GM18520 (cell line): ENCODE measurements at regions not wholly inside any gene's neighbourhood (a gene's known extent, or its start where the extent isn't known, plus 50 kb on each side); places are given as distances from the start of the nearest gene placed in this dataset.
A peak's percentile ranks its signal among the peaks of the same experiment; 100 is the strongest.

Source experiments
- ATAC-seq: cut with Tn5 transposase; IDR thresholded peaks from one replicate; pipeline ENCODE4 v1.9.1; 2021; ENCODE audit not compliant: unreplicated experiment

- no peak for ATAC-seq
These were observed 64.9 kb downstream of the CD2 start for GRCh38 chr1:116819081-116819480.

- ATAC-seq, result no peak
These were observed 66.1 kb downstream of the CD2 start for GRCh38 chr1:116820369-116820768.

GRCh38 chr1:116821763-116822162, 67.5 kb downstream of the CD2 start:
- no peak for ATAC-seq

GRCh38 chr1:116824631-116825206, 70.5 kb downstream of the CD2 start:
- ATAC-seq, result no peak

GRCh38 chr1:116825207-116825719, 71.0 kb downstream of the CD2 start:
- no peak for ATAC-seq

GRCh38 chr1:116825720-116826438, 71.6 kb downstream of the CD2 start:
- no peak for ATAC-seq

- ATAC-seq, result peak; percentile 69
These were observed 72.8 kb downstream of the CD2 start for GRCh38 chr1:116826818-116827606.

GRCh38 chr1:116827607-116828105, 73.4 kb downstream of the CD2 start:
- ATAC-seq, result peak; percentile 8

- no peak for ATAC-seq
These were observed 77.3 kb upstream of the PTGFRN start for GRCh38 chr1:116832308-116832931.

- no peak for ATAC-seq
These were observed 76.7 kb upstream of the PTGFRN start for GRCh38 chr1:116832932-116833578.

- no peak for ATAC-seq
These were observed 76.0 kb upstream of the PTGFRN start for GRCh38 chr1:116833718-116834117.

GRCh38 chr1:116834595-116834994, 75.1 kb upstream of the PTGFRN start:
- no peak for ATAC-seq

- no peak for ATAC-seq
These were observed 74.6 kb upstream of the PTGFRN start for GRCh38 chr1:116835161-116835560.

- no peak for ATAC-seq
These were observed 73.6 kb upstream of the PTGFRN start for GRCh38 chr1:116836099-116836498.

- ATAC-seq, result no peak
These were observed 68.0 kb upstream of the PTGFRN start for GRCh38 chr1:116841569-116842344.

GRCh38 chr1:116842654-116843053, 67.1 kb upstream of the PTGFRN start:
- no peak for ATAC-seq

- no peak for ATAC-seq
These were observed 64.9 kb upstream of the PTGFRN start for GRCh38 chr1:116844775-116845174.

GRCh38 chr1:116847190-116847589, 62.5 kb upstream of the PTGFRN start:
- ATAC-seq, result no peak

GRCh38 chr1:116847688-116848531, 61.8 kb upstream of the PTGFRN start:
- peak; percentile 81 for ATAC-seq
